Neural cell (in vitro differentiated cells): ENCODE measurements at regions not wholly inside any gene's neighbourhood (a gene's known extent, or its start where the extent isn't known, plus 50 kb on each side); places are given as distances from the start of the nearest gene placed in this dataset.

ENCODE experiments used
- H2AFZ ChIP-seq: fragments of 200-600, 300-800 bp; sonication (generic), shearing (Covaris generic); 2 replicates; pipeline ENCODE4 v1.6.0; 2014; ENCODE audit warnings: low read depth, mild to moderate bottlenecking, antibody characterized with exemption, low read length, moderate library complexity
- H3F3A ChIP-seq: fragments of 200-600 bp; shearing (Covaris generic); 2 replicates; pipeline ENCODE4 v1.6.1; 2016; ENCODE audit warnings: mild to moderate bottlenecking, moderate library complexity, mixed read lengths, antibody characterized with exemption, low read length; ENCODE audit not compliant: insufficient read depth, poor library complexity, severe bottlenecking
- H3K27ac ChIP-seq: fragments of 200-600, 300-800 bp; sonication (generic), shearing (Covaris generic); 2 replicates; pipeline ENCODE4 v1.5.1; 2014; ENCODE audit warnings: mild to moderate bottlenecking, low read length, moderate library complexity
- H3K27me3 ChIP-seq: fragments of 300-800, 200-600 bp; sonication (generic), shearing (Covaris generic); 2 replicates; pipeline ENCODE4 v1.6.0; 2014; ENCODE audit warnings: mild to moderate bottlenecking, low read depth, low read length, moderate library complexity; ENCODE audit not compliant: insufficient read depth
- H3K36me3 ChIP-seq: fragments of 300-800, 200-600 bp; sonication (generic), shearing (Covaris generic); 2 replicates; pipeline ENCODE4 v1.5.1; 2014; ENCODE audit warnings: mild to moderate bottlenecking, antibody characterized with exemption, low read length, moderate library complexity; ENCODE audit not compliant: insufficient read depth
- H3K4me2 ChIP-seq: fragments of 300-800, 200-600 bp; sonication (generic), shearing (Covaris generic); 2 replicates; pipeline ENCODE4 v1.6.0; 2014; ENCODE audit warnings: mild to moderate bottlenecking, low read length
- H3K4me3 ChIP-seq: fragments of 300-800, 200-600 bp; sonication (generic), shearing (Covaris generic); 2 replicates; pipeline ENCODE4 v1.5.1; 2014; ENCODE audit warnings: mild to moderate bottlenecking, low read length, moderate library complexity
- H3K79me2 ChIP-seq: fragments of 200-600 bp; shearing (Covaris generic); replicated peaks from 2 replicates; pipeline ENCODE4 v1.6.0; 2014; ENCODE audit warnings: mild to moderate bottlenecking, low read length, moderate library complexity; ENCODE audit not compliant: insufficient read depth
- H3K9ac ChIP-seq: fragments of 300-800, 200-600 bp; sonication (generic), shearing (Covaris generic); 2 replicates; pipeline ENCODE4 v1.6.1; 2016; ENCODE audit warnings: mild to moderate bottlenecking, low read length, mixed read lengths
- H3K9me2 ChIP-seq: fragments of 200-600 bp; shearing (Covaris generic); 2 replicates; pipeline ENCODE4 v1.6.1; 2016; ENCODE audit warnings: mild to moderate bottlenecking, low read length, mixed read lengths; ENCODE audit not compliant: insufficient read depth
- H3K9me3 ChIP-seq: fragments of 200-600, 300-800 bp; sonication (generic), shearing (Covaris generic); 2 replicates; pipeline ENCODE4 v1.6.1; 2016; ENCODE audit warnings: mild to moderate bottlenecking, mixed run types, low read length, moderate library complexity, mixed read lengths
- H4K20me1 ChIP-seq: fragments of 200-600 bp; shearing (Covaris generic); 2 replicates; pipeline ENCODE4 v1.6.1; 2016; ENCODE audit warnings: mild to moderate bottlenecking, mixed run types; ENCODE audit not compliant: insufficient read depth
- EP300 ChIP-seq: fragments of 450-650 bp; conservative IDR thresholded peaks from 2 replicates; pipeline ENCODE4 v1.6.1; 2014; ENCODE audit warnings: antibody characterized with exemption, mild to moderate bottlenecking, moderate library complexity; ENCODE audit not compliant: poor library complexity, severe bottlenecking
- EZH2 ChIP-seq: fragments of 200-600, 300-800 bp; shearing (Covaris generic), sonication (generic); IDR thresholded peaks from 2 replicates; pipeline ENCODE4 v1.6.1; 2014; ENCODE audit warnings: antibody characterized with exemption, low read length, borderline replicate concordance, mild to moderate bottlenecking; ENCODE audit not compliant: insufficient read depth, poor library complexity, severe bottlenecking
- MXI1 ChIP-seq: fragments of 450-650 bp; conservative IDR thresholded peaks from 2 replicates; pipeline ENCODE4 v1.6.1; 2014; ENCODE audit warnings: antibody characterized with exemption, mild to moderate bottlenecking; ENCODE audit not compliant: poor library complexity, severe bottlenecking
- POLR2AphosphoS5 ChIP-seq: IDR thresholded peaks from 2 replicates; pipeline ENCODE4 v1.6.1; 2012
- RAD21 ChIP-seq: fragments of 450-650 bp; conservative IDR thresholded peaks from 2 replicates; pipeline ENCODE4 v1.6.1; 2014; ENCODE audit warnings: antibody characterized with exemption, mild to moderate bottlenecking, moderate library complexity
- SMC3 ChIP-seq: fragments of 450-650 bp; conservative IDR thresholded peaks from 2 replicates; pipeline ENCODE4 v1.6.1; 2014; ENCODE audit warnings: antibody characterized with exemption, mild to moderate bottlenecking, moderate library complexity; ENCODE audit not compliant: poor library complexity
- TAF1 ChIP-seq: IDR thresholded peaks from 2 replicates; pipeline ENCODE4 v1.6.1; 2012; ENCODE audit warnings: low read depth
- TF ChIP-seq, protein P1 (sequence below): IDR thresholded peaks from 2 replicates; pipeline ENCODE4 v1.6.1; 2012; ENCODE audit warnings: borderline replicate concordance
- TF ChIP-seq, protein P2 (sequence below): fragments of 450-650 bp; IDR thresholded peaks from 2 replicates; pipeline ENCODE4 v1.5.1; 2014; ENCODE audit warnings: antibody characterized with exemption, mild to moderate bottlenecking, moderate library complexity; ENCODE audit not compliant: poor library complexity, severe bottlenecking

GRCh38 chr4:59597536-59598329, 1602.4 kb upstream of the ADGRL3 start:
- H4K20me1 ChIP-seq, result no peaks in the 10 kb centered on the region
- no peak overlapping the region for H2AFZ ChIP-seq
- H3K4me2 ChIP-seq, result no peak overlapping the region
- no peak overlapping the region for H3K9ac ChIP-seq
- no peak overlapping the region for H3K27ac ChIP-seq
- no peak overlapping the region for H3K4me3 ChIP-seq
- no peaks in the 10 kb centered on the region for H3K79me2 ChIP-seq
- no peaks in the 10 kb centered on the region for H3K9me3 ChIP-seq
- no peaks in the 10 kb centered on the region for H3K9me2 ChIP-seq
- no peaks in the 10 kb centered on the region for H3K27me3 ChIP-seq
- no peaks in the 10 kb centered on the region for H3F3A ChIP-seq
- H3K36me3 ChIP-seq, result no peaks in the 10 kb centered on the region
- TF ChIP-seq SMC3 (no peak), RAD21 (no peak), MXI1 (no peak)

DNA sequence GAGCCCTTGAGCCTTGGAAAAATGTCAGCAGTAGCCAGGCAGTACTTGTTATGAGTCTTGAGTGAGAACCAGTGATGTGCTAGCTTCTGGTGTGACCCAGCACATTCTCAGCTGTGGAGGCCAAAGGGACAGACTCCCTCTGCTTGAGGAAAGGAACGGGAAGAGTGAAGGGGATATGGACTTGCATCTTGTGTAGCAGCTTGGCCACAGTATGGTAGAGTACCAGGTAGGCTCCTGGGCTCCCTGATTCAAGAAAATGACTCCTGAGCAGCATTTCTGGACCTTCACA, 1601.9 kb upstream of the ADGRL3 start:
- Histone ChIP-seq H3F3A (no peaks in the 10 kb centered on the region), H3K36me3 (no peaks in the 10 kb centered on the region), H3K27me3 (no peaks in the 10 kb centered on the region), H3K4me3 (no peak overlapping the region), H3K9me3 (no peaks in the 10 kb centered on the region), H3K79me2 (no peaks in the 10 kb centered on the region), H2AFZ (no peak overlapping the region), H4K20me1 (no peaks in the 10 kb centered on the region), H3K27ac (no peak overlapping the region), H3K9me2 (no peaks in the 10 kb centered on the region), H3K9ac (no peak overlapping the region), H3K4me2 (no peak overlapping the region)
- TF ChIP-seq SMC3 (no peak), EP300 (no peak), TAF1 (no peak), MXI1 (no peak), POLR2AphosphoS5 (no peak), RAD21 (no peak), EZH2 (no peak)
- TF ChIP-seq, protein P1, sequence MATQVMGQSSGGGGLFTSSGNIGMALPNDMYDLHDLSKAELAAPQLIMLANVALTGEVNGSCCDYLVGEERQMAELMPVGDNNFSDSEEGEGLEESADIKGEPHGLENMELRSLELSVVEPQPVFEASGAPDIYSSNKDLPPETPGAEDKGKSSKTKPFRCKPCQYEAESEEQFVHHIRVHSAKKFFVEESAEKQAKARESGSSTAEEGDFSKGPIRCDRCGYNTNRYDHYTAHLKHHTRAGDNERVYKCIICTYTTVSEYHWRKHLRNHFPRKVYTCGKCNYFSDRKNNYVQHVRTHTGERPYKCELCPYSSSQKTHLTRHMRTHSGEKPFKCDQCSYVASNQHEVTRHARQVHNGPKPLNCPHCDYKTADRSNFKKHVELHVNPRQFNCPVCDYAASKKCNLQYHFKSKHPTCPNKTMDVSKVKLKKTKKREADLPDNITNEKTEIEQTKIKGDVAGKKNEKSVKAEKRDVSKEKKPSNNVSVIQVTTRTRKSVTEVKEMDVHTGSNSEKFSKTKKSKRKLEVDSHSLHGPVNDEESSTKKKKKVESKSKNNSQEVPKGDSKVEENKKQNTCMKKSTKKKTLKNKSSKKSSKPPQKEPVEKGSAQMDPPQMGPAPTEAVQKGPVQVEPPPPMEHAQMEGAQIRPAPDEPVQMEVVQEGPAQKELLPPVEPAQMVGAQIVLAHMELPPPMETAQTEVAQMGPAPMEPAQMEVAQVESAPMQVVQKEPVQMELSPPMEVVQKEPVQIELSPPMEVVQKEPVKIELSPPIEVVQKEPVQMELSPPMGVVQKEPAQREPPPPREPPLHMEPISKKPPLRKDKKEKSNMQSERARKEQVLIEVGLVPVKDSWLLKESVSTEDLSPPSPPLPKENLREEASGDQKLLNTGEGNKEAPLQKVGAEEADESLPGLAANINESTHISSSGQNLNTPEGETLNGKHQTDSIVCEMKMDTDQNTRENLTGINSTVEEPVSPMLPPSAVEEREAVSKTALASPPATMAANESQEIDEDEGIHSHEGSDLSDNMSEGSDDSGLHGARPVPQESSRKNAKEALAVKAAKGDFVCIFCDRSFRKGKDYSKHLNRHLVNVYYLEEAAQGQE, result no peak
- TF ChIP-seq, protein P2, sequence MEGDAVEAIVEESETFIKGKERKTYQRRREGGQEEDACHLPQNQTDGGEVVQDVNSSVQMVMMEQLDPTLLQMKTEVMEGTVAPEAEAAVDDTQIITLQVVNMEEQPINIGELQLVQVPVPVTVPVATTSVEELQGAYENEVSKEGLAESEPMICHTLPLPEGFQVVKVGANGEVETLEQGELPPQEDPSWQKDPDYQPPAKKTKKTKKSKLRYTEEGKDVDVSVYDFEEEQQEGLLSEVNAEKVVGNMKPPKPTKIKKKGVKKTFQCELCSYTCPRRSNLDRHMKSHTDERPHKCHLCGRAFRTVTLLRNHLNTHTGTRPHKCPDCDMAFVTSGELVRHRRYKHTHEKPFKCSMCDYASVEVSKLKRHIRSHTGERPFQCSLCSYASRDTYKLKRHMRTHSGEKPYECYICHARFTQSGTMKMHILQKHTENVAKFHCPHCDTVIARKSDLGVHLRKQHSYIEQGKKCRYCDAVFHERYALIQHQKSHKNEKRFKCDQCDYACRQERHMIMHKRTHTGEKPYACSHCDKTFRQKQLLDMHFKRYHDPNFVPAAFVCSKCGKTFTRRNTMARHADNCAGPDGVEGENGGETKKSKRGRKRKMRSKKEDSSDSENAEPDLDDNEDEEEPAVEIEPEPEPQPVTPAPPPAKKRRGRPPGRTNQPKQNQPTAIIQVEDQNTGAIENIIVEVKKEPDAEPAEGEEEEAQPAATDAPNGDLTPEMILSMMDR, result no peak

GRCh38 chr4:59608466-59608865, 1591.7 kb upstream of the ADGRL3 start:
- Histone ChIP-seq H3K4me3 (no peak overlapping the region), H3K9me3 (no peaks in the 10 kb centered on the region), H3K27me3 (no peaks in the 10 kb centered on the region), H3K9me2 (no peaks in the 10 kb centered on the region), H3K36me3 (no peaks in the 10 kb centered on the region), H4K20me1 (no peaks in the 10 kb centered on the region), H3K4me2 (no peak overlapping the region), H3K79me2 (no peaks in the 10 kb centered on the region), H3K9ac (no peak overlapping the region), H3F3A (no peaks in the 10 kb centered on the region), H2AFZ (no peak overlapping the region), H3K27ac (no peak overlapping the region)
- no peak for TF ChIP-seq POLR2AphosphoS5
- TF ChIP-seq SMC3, result no peak
- no peak for TF ChIP-seq EP300
- TF ChIP-seq, protein P2, result no peak
- TF ChIP-seq RAD21, result no peak
